ENCODE measurements at regions not wholly inside any gene's neighbourhood (a gene's known extent, or its start where the extent isn't known, plus 50 kb on each side); places are given as distances from the start of the nearest gene placed in this dataset.
"Not testable (repeated sequence)": the region's sequence is repeated elsewhere in the genome, so short reads cannot be mapped to it uniquely, and the experiment has no call there.

DNA sequence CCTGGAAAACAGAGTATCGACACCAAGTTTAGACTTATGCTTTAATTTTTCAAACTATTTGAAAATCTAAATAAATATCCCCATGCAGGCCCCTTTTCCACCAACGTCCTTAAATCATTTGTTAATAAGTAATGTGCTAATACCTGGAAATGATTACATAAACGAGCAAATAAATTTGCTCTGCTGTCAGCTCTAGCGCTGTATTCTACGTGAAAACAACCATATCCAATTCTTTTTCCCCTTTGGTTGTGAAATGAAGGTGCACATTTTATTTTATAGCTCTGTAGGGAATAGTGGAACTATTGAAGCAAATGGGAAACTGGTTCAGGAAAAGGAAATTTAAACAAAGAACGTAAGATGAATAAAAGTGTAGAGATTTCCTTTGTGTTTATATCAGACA lies 137.7 kb upstream of the ZNF608 start:
- peaks cover 29% of the 10 kb centered on the region for H3K4me1 ChIP-seq (ENCODE audit: control insufficient read depth, insufficient read depth, low read length)
- no peak overlapping the region for H3K27ac ChIP-seq (ENCODE audit: low read length)
- no peaks in the 10 kb centered on the region for H3K36me3 ChIP-seq (ENCODE audit: control insufficient read depth, insufficient read depth, low read length)
- no peak overlapping the region for H3K4me3 ChIP-seq (ENCODE audit: low read length)
- H3K27me3 ChIP-seq (ENCODE audit: control insufficient read depth, insufficient read depth, low read length), result no peaks in the 10 kb centered on the region
- H3K9me3 ChIP-seq (ENCODE audit: control insufficient read depth, low read depth, low read length), result no peaks in the 10 kb centered on the region
- WGBS (ENCODE audit: insufficient coverage, low lambda C conversion rate), result 27% methylated on average over 3 of the region's 6 CpGs
- peak in 1 of 2 donors; percentile 51 for DNase-seq

DNA sequence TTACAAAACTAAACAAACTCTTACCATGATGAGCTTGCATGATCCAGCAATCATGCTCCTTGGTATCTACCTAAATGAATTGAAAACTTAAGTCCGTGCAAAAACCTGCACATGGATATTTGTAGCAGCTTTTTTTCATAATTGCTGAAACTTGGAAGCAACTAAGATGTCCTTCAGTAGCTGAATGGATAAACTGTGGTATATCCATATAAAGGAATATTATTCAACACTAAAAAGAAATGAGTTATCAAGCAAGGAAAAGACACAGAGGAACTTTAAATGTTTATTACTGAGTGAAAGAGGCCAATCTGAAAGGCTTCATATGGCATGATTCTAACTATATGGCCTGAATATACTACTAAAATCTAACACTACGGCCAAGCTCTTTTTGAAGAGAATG lies 139.1 kb upstream of the ZNF608 start:
- H3K9me3 ChIP-seq (ENCODE audit: control insufficient read depth, low read depth, low read length), result no peaks in the 10 kb centered on the region
- no peak for DNase-seq
- H3K27me3 ChIP-seq (ENCODE audit: control insufficient read depth, insufficient read depth, low read length), result no peaks in the 10 kb centered on the region
- H3K27ac ChIP-seq (ENCODE audit: low read length), result no peak overlapping the region
- no peak overlapping the region for H3K4me3 ChIP-seq (ENCODE audit: low read length)
- peaks cover 33% of the 10 kb centered on the region for H3K4me1 ChIP-seq (ENCODE audit: control insufficient read depth, insufficient read depth, low read length)
- no peaks in the 10 kb centered on the region for H3K36me3 ChIP-seq (ENCODE audit: control insufficient read depth, insufficient read depth, low read length)
- no CpG with 5 or more reads among the region's 2 CpGs for WGBS (ENCODE audit: insufficient coverage, low lambda C conversion rate)

DNA sequence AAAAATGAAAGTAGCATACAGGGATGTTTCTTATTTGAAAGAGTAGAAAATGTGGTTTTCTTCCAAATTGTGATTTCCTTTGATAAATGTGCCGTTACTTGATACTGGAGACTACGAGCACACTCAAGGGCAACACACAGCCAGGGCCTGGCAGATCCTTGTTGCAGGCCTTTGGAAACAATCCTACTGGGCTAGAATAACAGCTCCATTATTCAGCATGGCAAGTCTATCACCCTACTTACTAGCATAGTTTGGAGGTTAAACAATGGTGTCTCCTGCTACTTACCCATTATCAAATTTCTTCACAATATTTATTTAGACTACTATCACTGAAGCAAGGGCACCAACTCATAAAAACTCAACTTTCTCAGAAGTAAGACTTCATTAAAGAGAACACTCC lies 140.8 kb upstream of the ZNF608 start:
- H3K4me1 ChIP-seq (ENCODE audit: control insufficient read depth, insufficient read depth, low read length), result peaks cover 27% of the 10 kb centered on the region
- WGBS (ENCODE audit: insufficient coverage, low lambda C conversion rate), result no CpG with 5 or more reads among the region's 2 CpGs
- H3K4me3 ChIP-seq (ENCODE audit: low read length), result no peak overlapping the region
- H3K9me3 ChIP-seq (ENCODE audit: control insufficient read depth, low read depth, low read length), result no peaks in the 10 kb centered on the region
- H3K27me3 ChIP-seq (ENCODE audit: control insufficient read depth, insufficient read depth, low read length), result no peaks in the 10 kb centered on the region
- peak overlapping the region; percentile 76 for H3K27ac ChIP-seq (ENCODE audit: low read length)
- DNase-seq, result no peak
- no peaks in the 10 kb centered on the region for H3K36me3 ChIP-seq (ENCODE audit: control insufficient read depth, insufficient read depth, low read length)

DNA sequence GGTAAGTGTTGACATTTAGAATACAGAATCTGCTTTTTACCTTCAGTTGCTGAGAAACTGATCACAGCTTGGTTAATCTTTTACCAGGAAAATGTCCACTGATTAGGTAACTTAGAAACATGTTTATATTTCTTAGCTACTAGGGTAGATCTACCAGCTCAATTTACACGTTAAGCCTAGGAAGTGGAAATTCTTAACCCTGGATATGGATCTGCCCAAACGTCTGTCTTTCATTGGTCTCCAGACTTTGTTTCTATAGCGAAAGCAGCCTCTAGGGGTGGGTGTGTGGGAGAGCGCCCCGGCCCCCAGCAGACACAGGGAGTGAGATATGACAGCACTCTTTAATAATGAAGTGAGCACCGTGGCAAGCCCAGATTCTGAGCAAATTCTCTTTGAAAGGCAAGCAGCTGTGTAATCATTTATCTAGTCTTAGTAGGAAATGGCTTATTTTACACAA lies 141.6 kb upstream of the ZNF608 start:
- Histone ChIP-seq H3K4me3 (ENCODE audit: low read length) (peak overlapping the region; percentile 12), H3K36me3 (ENCODE audit: control insufficient read depth, insufficient read depth, low read length) (no peaks in the 10 kb centered on the region), H3K9me3 (ENCODE audit: control insufficient read depth, low read depth, low read length) (peaks cover 6% of the 10 kb centered on the region), H3K27me3 (ENCODE audit: control insufficient read depth, insufficient read depth, low read length) (no peaks in the 10 kb centered on the region), H3K27ac (ENCODE audit: low read length) (peak overlapping the region; percentile 76), H3K4me1 (ENCODE audit: control insufficient read depth, insufficient read depth, low read length) (peaks cover 24% of the 10 kb centered on the region)
- whole genome bisulfite sequencing (ENCODE audit: insufficient coverage, low lambda C conversion rate), result 10% methylated on average over 2 of the region's 6 CpGs
- DNase-seq, result peak; percentile 53 to 90

DNA sequence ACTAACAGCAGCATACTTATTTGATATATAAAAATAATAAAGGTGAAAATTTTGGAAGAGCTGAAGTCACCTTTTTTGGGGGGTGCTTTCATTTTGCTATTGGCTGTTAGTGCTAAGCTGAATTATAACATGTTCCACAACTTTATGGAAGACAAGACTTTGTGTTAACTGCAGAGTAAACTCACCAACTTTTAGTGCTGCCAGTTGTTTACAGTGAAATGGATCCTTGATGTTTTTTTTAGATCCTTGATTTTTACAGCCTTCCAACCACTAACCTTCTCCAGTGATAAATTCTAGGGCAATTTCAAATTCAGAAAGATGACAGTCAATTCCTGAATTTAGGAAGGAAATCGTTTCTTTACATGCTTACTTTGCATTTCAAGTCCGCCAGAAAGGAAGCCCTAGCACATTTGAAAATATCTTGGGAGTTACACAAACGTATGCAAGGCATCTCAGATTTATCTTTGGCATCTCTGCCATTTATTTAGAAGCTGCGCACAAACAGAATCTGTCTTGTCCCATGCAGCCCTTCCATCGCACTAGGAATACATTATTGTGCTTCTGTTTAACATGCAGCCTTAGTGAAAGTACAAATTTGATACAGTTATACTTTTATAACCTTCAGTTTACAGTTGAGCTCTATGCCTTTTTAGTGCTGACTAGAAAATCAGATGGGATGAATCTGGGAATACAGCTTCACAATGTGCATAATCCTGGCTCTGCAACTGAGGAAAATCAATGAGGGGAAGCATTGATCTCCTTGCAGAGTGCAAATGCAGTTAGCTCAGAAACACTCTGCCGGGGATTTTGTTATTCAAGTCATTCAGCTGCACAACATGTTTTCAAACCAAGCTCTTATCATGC lies 142.4 kb upstream of the ZNF608 start:
- peak in 1 of 2 donors; percentile 20 for DNase-seq
- Histone ChIP-seq H3K27me3 (ENCODE audit: control insufficient read depth, insufficient read depth, low read length) (no peaks in the 10 kb centered on the region), H3K27ac (ENCODE audit: low read length) (peak overlapping the region; percentile 76), H3K4me1 (ENCODE audit: control insufficient read depth, insufficient read depth, low read length) (peaks cover 23% of the 10 kb centered on the region), H3K36me3 (ENCODE audit: control insufficient read depth, insufficient read depth, low read length) (no peaks in the 10 kb centered on the region), H3K9me3 (ENCODE audit: control insufficient read depth, low read depth, low read length) (peaks cover 7% of the 10 kb centered on the region), H3K4me3 (ENCODE audit: low read length) (no peak overlapping the region)
- WGBS (ENCODE audit: insufficient coverage, low lambda C conversion rate), result no CpG with 5 or more reads among the region's 6 CpGs

DNA sequence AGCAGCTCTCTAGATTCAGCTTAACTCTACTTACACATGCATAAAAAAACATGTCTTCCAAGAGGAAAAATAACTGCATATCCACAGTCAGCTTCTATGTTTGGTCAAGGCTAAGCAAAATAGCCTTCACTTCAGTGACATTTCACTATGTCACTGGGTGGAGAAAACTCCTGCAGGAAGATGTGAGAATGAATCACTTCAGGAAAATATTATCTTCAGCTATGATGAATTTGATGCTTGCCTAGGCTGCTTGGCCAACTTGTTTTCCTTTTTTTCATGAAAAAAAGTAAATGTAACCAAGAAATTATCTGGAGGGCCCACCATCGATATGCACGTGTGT lies 143.0 kb upstream of the ZNF608 start:
- H3K27ac ChIP-seq (ENCODE audit: low read length), result peak overlapping the region; percentile 76
- H3K27me3 ChIP-seq (ENCODE audit: control insufficient read depth, insufficient read depth, low read length), result no peaks in the 10 kb centered on the region
- no peak for DNase-seq
- H3K4me1 ChIP-seq (ENCODE audit: control insufficient read depth, insufficient read depth, low read length), result peaks cover 21% of the 10 kb centered on the region
- H3K9me3 ChIP-seq (ENCODE audit: control insufficient read depth, low read depth, low read length), result peaks cover 7% of the 10 kb centered on the region
- WGBS (ENCODE audit: insufficient coverage, low lambda C conversion rate), result no CpG with 5 or more reads among the region's 2 CpGs
- H3K36me3 ChIP-seq (ENCODE audit: control insufficient read depth, insufficient read depth, low read length), result no peaks in the 10 kb centered on the region
- no peak overlapping the region for H3K4me3 ChIP-seq (ENCODE audit: low read length)

DNA sequence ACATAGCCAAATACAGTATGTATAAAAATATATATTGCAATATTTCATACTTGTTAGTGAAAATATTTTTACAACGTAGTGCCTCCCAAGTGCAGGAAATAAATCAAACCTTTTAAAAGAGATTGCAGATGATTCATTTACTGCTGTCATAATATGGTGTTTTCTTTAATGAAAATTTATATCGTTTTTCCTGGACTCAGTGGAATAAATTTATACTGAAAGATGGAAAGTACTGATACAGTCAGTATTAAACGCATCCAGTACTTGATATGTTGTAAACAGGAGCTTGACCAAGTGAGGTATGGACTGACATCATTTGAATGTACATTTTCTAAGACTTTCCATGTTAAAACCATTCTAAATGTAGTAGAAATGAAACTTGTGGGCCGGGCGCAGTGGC lies 143.4 kb upstream of the ZNF608 start:
- no peak for DNase-seq
- Histone ChIP-seq H3K27me3 (ENCODE audit: control insufficient read depth, insufficient read depth, low read length) (no peaks in the 10 kb centered on the region), H3K4me1 (ENCODE audit: control insufficient read depth, insufficient read depth, low read length) (peaks cover 21% of the 10 kb centered on the region), H3K27ac (ENCODE audit: low read length) (no peak overlapping the region), H3K9me3 (ENCODE audit: control insufficient read depth, low read depth, low read length) (peaks cover 7% of the 10 kb centered on the region), H3K36me3 (ENCODE audit: control insufficient read depth, insufficient read depth, low read length) (no peaks in the 10 kb centered on the region), H3K4me3 (ENCODE audit: low read length) (no peak overlapping the region)
- no CpG with 5 or more reads among the region's 5 CpGs for WGBS (ENCODE audit: insufficient coverage, low lambda C conversion rate)

DNA sequence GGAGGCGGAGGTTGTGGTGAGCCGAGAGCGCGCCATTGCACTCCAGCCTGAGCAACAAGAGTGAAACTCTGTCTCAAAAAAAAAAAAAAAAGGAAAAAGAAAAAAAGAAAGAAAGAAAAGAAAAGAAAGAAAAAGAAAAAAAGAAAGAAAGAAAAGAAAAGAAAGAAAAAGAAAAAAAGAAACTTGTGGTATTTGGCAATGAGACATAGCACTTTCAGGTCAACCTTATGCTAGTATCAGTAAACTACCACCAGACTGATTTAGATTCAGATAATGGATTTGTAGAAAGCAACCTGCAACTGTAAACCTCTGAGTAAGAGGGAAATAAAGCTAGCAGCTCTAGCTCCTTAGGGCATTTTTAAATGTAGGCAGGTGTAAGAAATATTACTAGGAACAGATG lies 144.0 kb upstream of the ZNF608 start:
- H3K36me3 ChIP-seq (ENCODE audit: control insufficient read depth, insufficient read depth, low read length); H3K9me3 ChIP-seq (ENCODE audit: control insufficient read depth, low read depth, low read length); H3K4me3 ChIP-seq (ENCODE audit: low read length); H3K27me3 ChIP-seq (ENCODE audit: control insufficient read depth, insufficient read depth, low read length); DNase-seq; H3K27ac ChIP-seq (ENCODE audit: low read length): not testable (repeated sequence)
- H3K4me1 ChIP-seq (ENCODE audit: control insufficient read depth, insufficient read depth, low read length), result peaks cover 21% of the 10 kb centered on the region
- 100% methylated on average over 4 of the region's 4 CpGs for WGBS (ENCODE audit: insufficient coverage, low lambda C conversion rate)

DNA sequence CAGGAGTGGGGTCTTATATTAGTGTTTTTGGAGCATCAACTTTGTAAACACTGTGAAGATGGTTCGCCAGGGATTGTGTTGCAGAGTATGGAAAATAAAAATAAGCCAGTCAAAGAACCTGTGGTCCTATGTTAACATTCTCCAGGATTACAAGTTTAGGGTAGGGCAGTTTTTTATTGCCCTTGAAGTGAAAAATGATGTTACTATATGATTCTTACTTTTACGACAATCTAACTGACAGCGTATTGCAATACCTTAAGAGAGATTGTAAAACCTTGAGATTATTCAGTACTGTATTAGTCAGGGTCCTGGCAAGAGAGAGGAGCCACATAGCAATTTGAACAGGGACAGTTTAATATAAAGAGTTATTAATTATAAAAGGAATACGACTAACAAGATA lies 144.7 kb upstream of the ZNF608 start:
- H3K4me1 ChIP-seq (ENCODE audit: control insufficient read depth, insufficient read depth, low read length), result peaks cover 21% of the 10 kb centered on the region
- no peak for DNase-seq
- peaks cover 7% of the 10 kb centered on the region for H3K9me3 ChIP-seq (ENCODE audit: control insufficient read depth, low read depth, low read length)
- no peak overlapping the region for H3K27ac ChIP-seq (ENCODE audit: low read length)
- no peaks in the 10 kb centered on the region for H3K27me3 ChIP-seq (ENCODE audit: control insufficient read depth, insufficient read depth, low read length)
- WGBS (ENCODE audit: insufficient coverage, low lambda C conversion rate), result 100% methylated on average over 1 of the region's 4 CpGs
- no peaks in the 10 kb centered on the region for H3K36me3 ChIP-seq (ENCODE audit: control insufficient read depth, insufficient read depth, low read length)
- no peak overlapping the region for H3K4me3 ChIP-seq (ENCODE audit: low read length)

DNA sequence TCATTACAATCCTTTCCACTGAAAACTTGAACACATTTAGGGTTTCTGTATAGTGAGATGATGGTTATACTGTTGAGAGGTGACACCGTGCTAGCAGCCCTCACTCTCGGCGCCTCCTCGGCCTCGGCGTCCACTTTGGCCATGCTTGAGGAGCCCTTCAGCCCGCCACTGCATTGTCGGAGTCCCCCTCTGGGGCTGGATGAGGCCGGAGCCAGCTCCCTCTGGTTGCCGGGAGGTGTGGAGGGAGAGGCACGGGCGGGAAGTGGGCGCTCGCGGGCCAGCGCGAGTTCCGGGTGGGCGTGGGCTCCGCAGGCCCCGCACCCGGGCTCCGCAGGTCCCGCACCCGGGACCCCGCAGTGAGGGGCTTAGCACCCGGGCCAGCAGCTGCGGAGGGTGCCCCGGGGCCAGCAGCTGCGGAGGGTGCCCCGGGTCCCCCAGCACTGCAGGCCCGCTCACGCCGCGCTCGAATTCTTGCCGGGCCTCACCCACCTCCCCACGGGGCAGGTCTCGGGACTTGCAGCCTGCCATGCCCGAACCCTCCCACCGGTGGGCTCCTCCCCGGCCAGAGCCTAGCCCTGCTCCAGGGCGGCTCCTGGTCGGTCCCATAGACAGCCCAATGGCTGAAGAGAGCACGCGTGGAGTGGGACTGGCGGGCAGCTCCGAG lies 145.9 kb upstream of the ZNF608 start:
- H3K9me3 ChIP-seq (ENCODE audit: control insufficient read depth, low read depth, low read length), result peaks cover 7% of the 10 kb centered on the region
- H3K4me3 ChIP-seq (ENCODE audit: low read length), result no peak overlapping the region
- no peaks in the 10 kb centered on the region for H3K27me3 ChIP-seq (ENCODE audit: control insufficient read depth, insufficient read depth, low read length)
- H3K4me1 ChIP-seq (ENCODE audit: control insufficient read depth, insufficient read depth, low read length), result peaks cover 18% of the 10 kb centered on the region
- no peak for DNase-seq
- WGBS (ENCODE audit: insufficient coverage, low lambda C conversion rate), result no CpG with 5 or more reads among the region's 48 CpGs
- no peak overlapping the region for H3K27ac ChIP-seq (ENCODE audit: low read length)
- no peaks in the 10 kb centered on the region for H3K36me3 ChIP-seq (ENCODE audit: control insufficient read depth, insufficient read depth, low read length)
